Cerebellar nuclear complex (tissue), 1 donor: ENCODE measurements at regions not wholly inside any gene's neighbourhood (a gene's known extent, or its start where the extent isn't known, plus 50 kb on each side); places are given as distances from the start of the nearest gene placed in this dataset.

ENCODE experiments used
- DNase-seq, 2 experiments: peaks; one replicate each; lab custom pipeline; 2025; lab: John Stamatoyannopoulos, UW

DNA sequence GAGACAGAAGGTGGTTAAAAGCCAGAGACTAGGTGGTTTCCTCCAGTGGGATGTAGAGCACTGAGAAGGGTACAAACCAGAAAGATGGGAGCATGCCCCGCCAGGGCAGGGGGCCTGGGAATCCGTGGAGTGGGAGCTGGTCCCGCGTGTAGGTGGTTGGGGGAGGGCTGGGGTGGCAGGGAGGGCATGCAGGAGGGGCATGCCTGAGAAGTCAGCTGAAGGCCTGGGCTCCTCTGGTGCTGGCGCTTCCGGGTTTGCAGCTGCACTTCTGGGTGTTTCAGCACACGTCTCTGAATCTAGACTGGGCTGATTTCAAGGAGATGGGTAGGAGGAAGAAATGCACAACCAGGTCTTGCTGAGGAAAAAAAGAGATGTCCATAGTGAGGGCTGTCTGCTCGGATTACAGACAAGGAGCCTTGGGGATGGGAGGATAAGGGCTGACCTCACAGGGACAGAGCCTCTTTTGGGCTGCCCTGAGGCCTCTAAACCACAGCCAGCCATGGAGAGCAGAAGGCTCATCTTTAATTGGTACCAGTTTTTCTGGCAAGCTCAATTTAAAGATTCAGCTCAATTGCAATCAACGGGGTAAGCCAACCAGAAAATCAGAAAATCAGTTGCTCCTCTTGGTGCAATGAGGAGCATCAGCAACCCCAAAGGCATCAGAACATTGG is 151.9 kb downstream of the FAM43A start:
- DNase-seq: no peak

DNA sequence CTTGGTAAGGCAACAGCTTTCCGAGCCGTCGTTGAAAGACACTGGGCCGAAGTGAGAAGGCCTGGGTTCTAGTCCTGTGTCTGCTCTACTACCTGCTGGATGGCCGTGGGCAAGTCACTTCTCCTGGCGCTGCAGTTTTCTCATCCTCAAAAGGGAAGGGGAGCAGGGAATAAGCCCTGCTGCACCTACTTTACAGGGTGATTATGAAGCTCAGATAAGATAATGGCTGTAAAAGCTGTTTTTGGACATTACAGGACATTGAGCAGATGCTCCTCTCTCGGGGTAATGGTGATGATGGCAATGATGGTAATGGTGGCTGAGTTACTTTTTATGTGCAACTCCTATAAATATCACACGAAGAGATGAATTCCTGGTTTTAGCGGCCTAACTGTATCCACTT is 152.6 kb downstream of the FAM43A start:
- DNase-seq: no peak

DNA sequence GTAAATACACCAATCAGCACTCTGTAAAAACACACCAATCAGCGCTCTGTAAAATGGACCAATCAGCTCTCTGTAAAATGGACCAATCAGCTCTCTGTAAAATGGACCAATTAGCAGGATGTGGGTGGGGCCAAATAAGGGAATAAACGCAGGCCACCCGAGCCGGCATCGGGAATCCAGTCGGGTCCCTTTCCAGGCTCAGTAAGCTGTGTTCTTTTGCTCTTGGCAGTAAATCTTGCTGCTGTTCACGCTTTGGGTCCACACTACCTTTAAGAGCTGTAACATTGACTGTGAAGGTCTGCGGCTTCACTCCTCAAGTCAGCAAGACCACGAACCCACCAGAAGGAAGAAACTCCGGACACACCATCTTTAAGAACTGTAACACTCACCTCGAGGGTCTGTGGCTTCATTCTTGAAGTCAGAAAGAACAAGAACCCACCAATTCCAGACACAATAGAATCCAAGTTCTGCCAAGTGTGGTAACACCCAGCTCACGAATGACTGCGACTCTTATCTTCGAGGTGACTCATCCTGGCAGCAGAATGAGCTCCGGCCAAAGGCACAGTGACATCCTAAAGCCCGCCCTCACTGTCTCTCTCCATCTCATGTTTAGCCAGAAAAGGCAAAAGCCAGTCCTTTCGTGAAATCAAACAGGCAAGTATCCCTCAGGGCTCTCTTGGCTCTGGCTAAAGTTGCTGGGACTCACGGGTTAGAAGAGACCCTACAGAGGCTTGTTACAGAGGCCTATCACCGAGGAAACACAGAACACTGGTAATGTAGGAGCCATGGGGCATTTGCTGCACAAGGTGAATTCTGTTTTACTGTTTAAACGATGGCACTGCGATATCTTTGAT is 155.2 kb downstream of the FAM43A start:
- DNase-seq: no peak

DNA sequence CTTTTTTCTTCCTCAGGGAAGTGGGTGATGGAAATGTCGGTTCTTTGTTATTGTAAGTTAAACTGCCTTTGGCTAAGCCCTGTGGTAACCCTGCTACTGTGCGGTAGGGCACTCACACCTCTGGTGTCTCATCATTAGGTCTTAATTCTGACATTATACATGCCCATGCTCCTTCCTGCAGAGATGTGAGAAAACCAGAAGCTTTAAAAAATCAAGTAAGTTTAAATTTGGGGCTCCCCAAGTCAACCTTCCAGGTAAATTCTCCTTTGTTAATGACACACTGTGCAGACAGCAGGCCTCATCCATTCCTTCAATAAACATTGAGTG is 155.8 kb downstream of the FAM43A start:
- no peak for DNase-seq

DNA sequence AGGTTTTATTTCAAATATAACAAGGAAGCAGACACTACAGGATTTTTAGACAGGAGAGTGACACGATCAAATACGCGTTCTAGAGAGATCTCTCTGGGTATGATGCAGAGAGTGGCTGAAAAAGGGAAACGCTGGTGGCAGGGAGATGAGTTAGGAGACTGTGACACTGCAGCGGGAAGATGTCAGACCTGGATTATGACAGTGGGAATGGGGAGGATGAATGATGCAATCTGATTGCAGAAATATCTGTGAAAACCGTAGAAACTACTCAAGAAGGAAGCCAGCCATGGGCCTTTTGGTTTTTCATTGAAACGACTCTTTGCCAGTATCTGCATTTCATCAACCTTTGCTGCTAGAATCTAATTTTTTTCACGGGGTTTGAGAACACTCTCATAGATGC is 157.9 kb downstream of the FAM43A start:
- DNase-seq: no peak

DNA sequence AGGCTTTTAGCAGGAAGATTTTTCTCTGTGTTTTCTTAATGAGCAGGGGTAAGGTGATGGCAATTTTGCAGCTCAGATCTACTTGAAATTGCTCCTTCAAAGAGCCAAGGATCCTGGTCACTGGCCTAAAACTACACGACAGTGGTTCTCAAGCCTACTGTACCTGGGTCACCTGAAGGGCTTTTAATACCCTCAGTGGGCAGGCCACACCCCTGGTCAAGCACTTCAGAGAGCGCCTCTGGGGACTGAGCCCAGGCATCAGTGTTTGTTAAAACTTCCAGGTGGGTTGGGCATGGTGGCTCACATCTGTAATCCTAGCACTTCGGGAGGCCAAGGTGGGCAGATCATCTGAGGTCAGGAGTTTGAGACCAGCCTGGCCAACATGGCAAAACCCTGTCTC is 158.4 kb downstream of the FAM43A start:
- no peak for DNase-seq

DNA sequence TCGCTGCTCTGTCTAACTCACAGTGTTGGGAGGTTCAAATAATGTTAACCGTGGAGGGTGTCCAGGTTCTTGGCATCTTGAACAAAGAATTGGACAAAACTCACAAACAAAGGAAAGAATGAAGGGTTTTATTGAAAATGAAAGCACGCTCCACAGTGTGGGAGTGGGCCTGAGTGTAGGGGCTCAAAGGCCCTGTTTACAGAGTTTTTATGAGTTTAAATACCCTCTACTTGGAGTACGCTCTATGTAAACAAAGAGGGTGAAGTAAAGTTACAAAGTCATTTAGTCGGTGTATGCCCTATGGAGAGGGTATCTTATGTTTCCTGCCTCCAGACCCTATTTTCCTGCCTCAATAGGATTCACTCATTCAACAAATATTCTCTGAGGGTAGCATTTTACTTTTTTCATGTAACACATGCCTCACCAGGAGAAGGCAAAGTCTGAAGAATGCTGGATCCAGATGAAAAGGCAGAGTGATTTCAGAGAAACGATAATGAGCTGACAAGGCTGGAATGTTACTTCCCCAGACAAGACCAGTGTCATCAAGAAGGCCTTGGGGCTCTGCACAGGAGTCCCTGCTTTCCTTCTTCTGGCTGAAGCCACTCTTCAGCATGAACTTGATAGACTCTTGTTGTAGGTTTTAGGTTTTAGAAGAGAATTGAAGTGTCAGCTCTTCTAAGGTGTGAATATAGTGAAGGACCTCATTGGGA is 163.6 kb downstream of the FAM43A start:
- DNase-seq: no peak

DNA sequence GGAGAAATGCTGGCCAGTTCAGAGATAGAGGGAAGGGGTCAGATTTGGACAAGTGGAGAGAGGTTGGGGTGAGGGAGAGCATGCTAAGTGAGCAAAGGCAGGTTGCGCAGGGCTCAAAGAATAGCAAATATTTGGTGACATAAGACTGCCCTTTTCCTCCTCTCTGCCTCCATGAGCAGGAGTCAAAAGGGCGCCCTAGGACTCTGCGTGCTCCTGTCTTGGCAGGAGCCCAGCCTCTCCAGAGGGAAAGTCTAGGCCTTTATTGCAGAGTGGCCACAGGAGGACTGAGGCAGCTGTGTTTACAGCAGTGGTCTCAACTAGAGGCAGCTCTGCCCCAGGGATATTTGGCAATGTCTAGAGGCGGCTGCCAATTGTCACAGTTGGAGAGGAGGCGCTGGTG is 165.6 kb downstream of the FAM43A start:
- DNase-seq: no peak

DNA sequence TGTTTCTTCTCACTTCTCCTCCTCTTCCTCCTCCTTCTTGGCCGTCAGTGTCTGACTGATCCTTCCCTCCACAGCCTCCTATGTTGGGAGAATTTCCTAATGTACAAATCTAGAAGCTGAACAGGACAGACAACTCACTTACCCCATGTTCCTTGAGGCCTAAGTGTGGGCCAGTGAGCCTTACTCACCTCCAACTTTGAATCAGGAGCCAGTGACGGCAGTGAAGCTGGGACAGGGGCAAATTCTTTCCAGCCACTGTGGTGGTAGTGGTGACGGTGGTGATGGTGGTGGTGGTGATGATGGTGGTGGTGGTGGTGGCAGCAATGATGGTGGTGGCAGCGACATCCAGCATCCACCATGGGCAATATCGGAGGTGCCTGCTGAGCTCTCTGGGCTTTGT is 166.3 kb downstream of the FAM43A start:
- DNase-seq: no peak

DNA sequence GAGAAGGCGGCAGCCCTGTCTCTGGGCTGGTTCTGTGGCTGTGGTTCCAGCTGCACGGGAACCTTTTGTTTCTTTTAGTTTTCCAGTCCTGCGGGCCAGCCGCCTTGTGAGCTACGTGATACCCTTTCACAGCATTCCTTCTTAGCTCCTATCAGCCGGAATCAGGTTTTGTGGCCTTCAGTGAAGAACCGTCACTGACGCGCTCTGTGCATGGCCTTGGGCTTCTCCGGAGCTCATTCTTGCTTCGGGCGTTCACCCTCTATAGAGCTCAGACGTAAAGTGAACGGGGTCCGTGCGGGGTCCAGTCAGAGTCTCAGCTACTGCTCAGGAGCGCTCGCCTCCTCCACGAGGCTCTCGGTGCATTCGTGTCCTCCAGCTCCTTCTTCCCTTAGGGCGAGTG is 166.7 kb downstream of the FAM43A start:
- no peak for DNase-seq

DNA sequence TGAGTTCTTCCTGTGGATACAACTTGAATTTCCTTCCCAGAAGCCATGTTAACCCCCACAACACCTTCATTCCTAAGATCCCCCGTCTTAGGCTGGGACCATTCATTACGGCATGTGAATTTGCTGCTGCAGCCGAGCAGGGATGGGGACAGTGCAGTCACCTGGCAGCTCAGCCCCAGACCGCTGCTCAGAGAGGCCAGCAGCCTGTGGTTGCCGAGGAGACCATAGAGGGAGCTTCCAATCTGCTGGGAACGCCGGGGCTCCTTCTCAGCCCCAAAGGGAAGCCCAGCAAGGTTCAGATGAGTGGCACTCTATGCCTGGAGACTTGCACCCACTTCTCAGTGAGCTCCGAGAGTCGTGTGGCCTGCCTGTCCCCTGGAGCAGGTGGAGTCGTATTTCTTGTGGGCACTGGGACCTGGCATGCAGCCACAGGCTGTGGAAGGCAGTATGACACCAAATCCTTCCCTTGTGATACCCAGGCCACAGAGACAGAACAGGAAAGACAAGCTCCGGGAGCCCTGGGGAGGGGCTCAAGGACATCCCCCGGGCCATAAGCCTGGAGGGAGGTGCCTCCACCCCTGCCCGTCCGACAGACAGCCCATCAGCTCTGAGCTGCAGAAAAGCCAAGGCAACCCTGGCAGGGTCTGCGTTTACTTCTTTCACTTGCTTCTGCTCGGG is 167.3 kb downstream of the FAM43A start:
- DNase-seq: no peak

DNA sequence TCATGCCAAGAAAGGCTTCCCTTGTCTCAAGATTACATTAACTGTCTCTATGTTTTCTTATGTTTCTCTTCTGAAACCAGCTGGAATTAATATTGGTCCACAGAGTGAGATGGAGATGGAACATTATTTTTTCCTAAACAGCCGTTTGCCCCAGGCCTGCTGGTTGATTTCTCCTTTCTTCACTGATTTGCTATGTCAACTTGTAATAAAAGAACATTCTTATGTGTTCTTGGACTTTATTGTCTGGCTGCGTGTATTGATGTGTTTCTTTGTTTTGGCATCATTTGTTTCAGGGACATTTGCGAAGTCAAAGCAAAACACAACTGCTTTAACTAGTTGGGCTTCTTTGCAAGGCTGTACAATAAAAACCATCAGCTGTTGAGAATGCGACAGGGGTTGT is 168.5 kb downstream of the FAM43A start:
- no peak for DNase-seq

DNA sequence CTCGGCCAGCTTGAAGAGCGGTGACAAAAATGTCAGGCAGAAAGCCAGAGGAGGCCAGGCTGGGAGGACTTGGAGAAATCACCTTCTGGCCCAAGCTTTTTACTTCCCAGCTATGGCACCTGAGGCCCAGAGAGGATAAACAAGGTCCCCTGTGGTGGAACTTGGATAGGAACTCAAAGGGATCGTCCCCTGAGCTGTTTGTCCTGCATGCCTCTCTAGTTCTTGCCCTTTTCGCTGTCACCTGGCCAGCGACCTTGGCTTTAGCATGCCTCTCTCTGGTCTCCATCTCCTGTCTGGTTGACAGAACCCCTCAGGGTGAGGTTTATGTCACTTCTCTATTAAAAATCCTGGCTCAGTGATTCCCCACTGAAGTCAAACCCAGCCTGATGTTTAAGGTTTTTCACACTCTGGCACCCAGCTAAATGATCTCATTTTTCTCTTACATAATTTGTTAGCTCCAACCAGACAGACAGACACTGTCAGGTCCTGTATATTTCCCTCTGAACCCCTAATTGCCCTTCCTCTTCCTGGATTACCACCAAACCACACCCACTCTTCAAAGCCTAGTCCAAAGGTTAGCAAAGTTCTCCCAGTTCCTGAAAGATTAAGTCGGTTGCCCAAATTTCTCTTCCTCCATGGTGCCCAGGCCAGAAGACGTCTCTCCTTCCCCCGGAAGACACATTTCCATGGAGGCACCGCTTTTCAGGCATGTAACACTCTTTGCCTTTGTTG is 169.1 kb downstream of the FAM43A start:
- DNase-seq: no peak

DNA sequence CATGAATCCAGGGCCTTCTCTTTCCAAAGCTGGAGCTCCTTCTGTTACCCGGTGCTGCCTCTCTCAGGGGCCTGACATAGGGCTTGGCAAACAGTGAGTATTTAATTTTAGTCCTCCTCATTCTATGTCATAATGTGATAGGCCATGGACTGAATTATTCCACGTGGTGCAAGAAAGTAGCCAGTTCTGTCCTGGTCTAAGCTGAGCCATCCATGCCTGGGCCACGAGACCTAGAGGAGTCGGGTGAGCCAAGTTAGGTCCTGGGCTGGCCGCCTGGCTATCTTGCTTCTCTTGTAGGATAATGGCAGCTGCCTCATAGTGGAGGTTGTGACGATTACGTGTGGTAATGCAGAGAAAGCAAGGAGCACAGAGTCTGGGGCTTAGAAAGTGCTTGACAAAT is 170.6 kb downstream of the FAM43A start:
- no peak for DNase-seq

DNA sequence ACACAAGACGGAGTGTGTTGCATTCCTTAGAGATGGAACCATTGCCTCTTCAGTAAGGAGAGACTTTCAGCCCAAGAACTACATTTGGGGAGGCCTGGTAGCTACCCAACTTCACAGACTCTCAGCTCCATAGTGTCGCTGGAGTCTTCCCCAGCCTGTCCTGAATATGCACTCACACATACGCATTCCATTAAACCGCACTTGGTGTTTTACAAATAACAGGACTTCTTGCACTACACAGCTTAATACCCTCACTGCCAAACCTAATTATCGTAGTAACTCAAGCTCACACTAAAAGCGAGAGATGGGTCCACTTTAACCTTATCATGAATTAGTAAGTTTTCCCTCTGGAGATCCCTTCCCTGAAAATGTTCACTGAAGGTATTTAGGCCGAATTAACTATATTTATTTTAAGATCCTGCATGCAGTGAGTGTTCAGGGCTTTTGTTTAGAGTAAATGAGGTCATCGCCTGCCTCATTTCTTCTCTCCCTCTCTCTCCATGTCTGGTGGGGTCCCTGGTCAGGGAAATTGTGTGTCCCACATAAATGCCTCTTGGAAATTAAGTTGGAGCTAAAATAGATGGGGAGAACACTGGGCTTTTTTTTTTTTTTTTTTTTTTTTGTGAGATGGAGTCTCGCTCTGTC is 171.9 kb downstream of the FAM43A start:
- DNase-seq: no peak

DNA sequence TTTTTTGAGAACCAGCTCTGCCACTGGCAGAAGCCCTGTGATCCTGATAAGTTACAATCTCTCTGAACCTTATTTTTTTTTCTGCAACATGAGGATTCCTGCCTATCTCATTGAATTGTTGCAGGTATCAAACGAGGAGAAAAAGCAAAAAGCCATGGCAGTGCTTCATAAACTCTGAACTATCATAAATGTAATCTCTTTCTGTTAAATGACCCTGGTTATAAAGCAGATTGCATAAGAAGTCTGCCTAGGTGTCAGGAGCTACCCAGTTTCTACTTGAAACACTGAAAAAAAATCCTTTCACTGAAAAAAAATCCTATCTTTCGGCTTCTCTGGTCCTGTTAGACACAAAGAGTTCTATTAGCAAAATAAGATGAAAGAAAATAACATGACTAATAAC is 172.7 kb downstream of the FAM43A start:
- DNase-seq: no peak

DNA sequence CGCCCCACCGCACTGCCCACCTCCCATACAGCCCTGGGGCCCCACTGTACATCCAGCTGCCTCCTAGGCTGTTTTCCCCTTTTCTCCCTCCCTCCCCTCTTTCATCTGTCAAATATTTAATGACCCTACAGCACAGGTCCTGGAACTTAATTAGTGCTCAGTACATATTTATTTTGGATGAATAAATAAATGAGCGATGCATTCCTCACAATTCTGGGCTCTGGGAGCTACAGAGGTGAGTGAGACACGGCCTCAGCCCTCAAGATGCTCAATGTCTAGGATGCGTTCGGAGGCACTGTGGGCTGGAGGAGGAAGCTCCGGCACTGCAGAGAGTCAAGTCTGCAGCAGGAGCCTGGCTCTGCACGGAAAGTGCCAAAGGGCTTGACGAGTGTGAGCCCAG is 175.0 kb downstream of the FAM43A start:
- DNase-seq: no peak

DNA sequence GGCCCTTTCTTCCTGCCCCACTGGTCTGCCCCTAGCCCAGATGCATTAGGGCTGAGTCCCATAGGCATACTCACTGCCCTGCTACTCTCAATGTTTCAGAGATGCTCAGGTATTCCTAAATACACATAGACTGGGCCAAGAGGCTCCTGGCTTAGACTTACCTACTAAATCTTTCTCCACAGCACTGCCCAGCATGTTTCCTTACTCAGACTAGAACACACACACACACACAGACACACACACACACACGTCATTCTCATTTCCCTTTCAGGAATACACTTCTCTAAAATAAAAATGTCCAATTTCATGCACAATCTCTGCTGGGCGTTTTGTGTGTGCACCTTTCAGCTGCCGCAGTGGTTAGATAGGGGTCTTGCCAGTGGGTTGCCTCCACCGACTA is 175.7 kb downstream of the FAM43A start:
- DNase-seq: no peak

DNA sequence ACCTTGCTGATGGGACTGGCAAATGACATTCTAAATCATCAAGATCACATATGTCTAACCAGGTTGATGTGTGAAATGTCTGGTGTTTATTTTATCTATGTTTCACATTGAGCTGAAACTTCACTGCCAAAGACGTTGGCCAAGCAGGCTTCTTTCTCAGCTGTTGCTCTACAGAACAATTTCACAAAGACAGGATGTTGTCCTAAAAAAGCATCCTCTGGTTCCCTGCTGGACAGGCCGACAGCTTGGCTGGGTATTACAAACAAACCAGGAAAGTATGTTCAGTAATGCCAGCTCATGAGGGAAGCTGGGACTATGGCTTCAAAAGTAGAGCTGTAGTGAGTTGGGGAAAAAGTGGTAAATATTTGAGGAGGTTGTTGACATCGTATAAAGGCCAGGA is 179.4 kb downstream of the FAM43A start:
- DNase-seq: no peak

DNA sequence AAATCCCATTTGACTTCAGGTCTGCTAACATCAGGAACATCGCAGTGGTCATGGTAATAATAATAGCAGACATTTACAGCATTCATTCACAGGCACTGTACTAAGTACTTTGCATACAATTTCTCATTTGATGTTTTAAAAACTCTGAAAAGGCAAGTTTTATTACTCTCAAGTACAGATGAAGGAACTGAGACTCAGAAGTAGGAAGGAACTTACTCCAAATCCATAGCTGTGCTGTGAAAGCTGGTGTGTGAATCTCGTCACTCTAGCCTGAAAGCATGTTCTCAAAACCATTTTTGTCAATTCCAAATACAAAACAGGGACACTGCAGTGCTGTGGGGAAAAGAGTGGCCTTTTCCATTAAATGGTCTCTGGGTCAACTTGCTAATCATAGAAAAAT is 179.9 kb downstream of the FAM43A start:
- no peak for DNase-seq

DNA sequence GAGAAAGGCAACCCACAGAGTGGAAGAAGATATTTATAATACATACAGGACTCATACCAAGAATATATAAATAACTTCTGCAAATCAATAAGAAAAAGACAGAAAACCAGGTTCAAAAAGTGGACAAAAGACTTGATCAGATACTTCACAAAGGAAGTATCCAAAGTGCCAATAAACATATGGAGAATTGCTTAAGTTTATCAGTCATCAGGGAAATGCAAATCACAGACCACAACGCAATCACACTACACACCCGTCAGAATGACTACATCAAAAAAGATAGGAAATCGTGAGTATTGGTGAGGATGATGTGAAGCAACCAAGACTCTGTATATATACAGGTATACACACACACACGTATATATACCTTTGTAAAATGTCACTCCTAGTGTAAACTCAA is 180.6 kb downstream of the FAM43A start:
- no peak for DNase-seq
